SK-N-SH (cell line): ENCODE measurements at regions not wholly inside any gene's neighbourhood (a gene's known extent, or its start where the extent isn't known, plus 50 kb on each side); places are given as distances from the start of the nearest gene placed in this dataset.

Source experiments
- CTCF ChIP-seq: fragments of 200-600 bp; sonication (generic); IDR thresholded peaks from 2 replicates; pipeline ENCODE4 v1.6.1; 2017; ENCODE audit warnings: antibody characterized with exemption, mild to moderate bottlenecking, moderate library complexity
- EP300 ChIP-seq, 2 experiments: IDR thresholded peaks; 2 replicates each; pipeline versions ENCODE4 v1.4.0 to v1.6.1; 2012; ENCODE audit warnings: borderline replicate concordance in 1 of 2, low read depth in 1 of 2, low read length in 1 of 2
- GABPA ChIP-seq: IDR thresholded peaks from 2 replicates; pipeline ENCODE4 v1.4.0; 2012; ENCODE audit warnings: low read depth, mild to moderate bottlenecking
- JUND ChIP-seq: IDR thresholded peaks from 2 replicates; pipeline ENCODE4 v1.4.0; 2012
- RAD21 ChIP-seq: IDR thresholded peaks from 2 replicates; pipeline ENCODE4 v1.6.1; 2012; ENCODE audit warnings: mild to moderate bottlenecking, low read length
- REST ChIP-seq: IDR thresholded peaks from 2 replicates; pipeline ENCODE4 v1.6.1; 2012; ENCODE audit warnings: mild to moderate bottlenecking, low read depth, low read length, moderate library complexity
- ZBTB33 ChIP-seq: IDR thresholded peaks from 2 replicates; pipeline ENCODE4 v1.4.0; 2012; ENCODE audit warnings: low read depth, borderline replicate concordance

GRCh38 chr2:228913176-228913575 lies 357.9 kb downstream of the PID1 start:
- TF ChIP-seq GABPA (no peak), RAD21 (no peak), EP300 (IDR thresholded peaks at IDR 0.05; ENCODE audit: borderline replicate concordance in 1 of 2, low read depth in 1 of 2, low read length in 1 of 2) (no peak), ZBTB33 (no peak), JUND (no peak), CTCF (no peak), REST (no peak)
